BLaER1 treated with 17β-estradiol and CSF1 and Interleukin-3, amounts not matched to agents 10 nM and 100 nM (cell line): ENCODE measurements at regions not wholly inside any gene's neighbourhood (a gene's known extent, or its start where the extent isn't known, plus 50 kb on each side); places are given as distances from the start of the nearest gene placed in this dataset.
"Not testable (repeated sequence)": the region's sequence is repeated elsewhere in the genome, so short reads cannot be mapped to it uniquely, and the experiment has no call there.

ENCODE experiments used
- H3K27ac ChIP-seq, 11 experiments: shearing (Covaris generic); formaldehyde crosslinking; 2 replicates each; pipeline ENCODE4 v1.8.1; 2022
- H3K27me3 ChIP-seq, 11 experiments: shearing (Covaris generic); formaldehyde crosslinking; 2 replicates each; pipeline ENCODE4 v1.8.1; 2022
- H3K36me3 ChIP-seq, 11 experiments: shearing (Covaris generic); formaldehyde crosslinking; 2 replicates each; pipeline ENCODE4 v1.8.1; 2022
- H3K4me1 ChIP-seq, 10 experiments: shearing (Covaris generic); formaldehyde crosslinking; 2 replicates each; pipeline ENCODE4 v1.8.1; 2022
- H3K4me2 ChIP-seq, 11 experiments: shearing (Covaris generic); formaldehyde crosslinking; 2 replicates each; pipeline ENCODE4 v1.8.1; 2022
- H3K4me3 ChIP-seq, 10 experiments: shearing (Covaris generic); formaldehyde crosslinking; 2 replicates each; pipeline ENCODE4 v1.8.1; 2022
- H3K9ac ChIP-seq, 11 experiments: shearing (Covaris generic); formaldehyde crosslinking; 2 replicates each; pipeline ENCODE4 v1.8.1; 2022
- H3K9me3 ChIP-seq, 11 experiments: shearing (Covaris generic); formaldehyde crosslinking; replicated peaks in 1 of 11; 2 replicates each; pipeline ENCODE4 v1.8.1; 2022
- H4K20me1 ChIP-seq, 11 experiments: shearing (Covaris generic); formaldehyde crosslinking; 2 replicates each; pipeline ENCODE4 v1.8.1; 2022
- Cebpa-rat ChIP-seq, 11 experiments: shearing (Covaris generic); IDR thresholded peaks; 2 replicates each; pipeline ENCODE4 v1.8.1; 2022

DNA sequence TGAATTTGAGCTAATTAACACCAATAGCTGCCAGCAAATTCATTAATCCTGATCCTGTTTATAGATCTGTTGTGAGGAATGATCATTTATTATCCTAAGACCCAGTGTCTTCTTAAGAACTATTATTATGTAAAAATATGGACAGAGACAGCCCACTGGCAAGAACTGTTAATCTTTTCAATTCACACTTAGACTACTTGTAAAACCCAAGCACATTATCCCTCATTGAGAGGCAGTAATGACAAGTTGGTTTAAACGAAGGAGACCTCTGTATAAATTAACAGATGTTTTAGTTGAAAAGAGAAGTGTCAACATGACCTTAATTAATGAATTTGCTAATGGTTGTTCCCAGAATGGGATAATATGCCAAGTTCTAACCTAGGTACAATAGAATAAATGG, 270.3 kb upstream of the IZUMO3 start:
- Histone ChIP-seq H3K4me3 (no peak overlapping the region), H3K4me1 (0 out of 20 replicates have a peak, but pooled peaks cover 0 to 5% (median 0%) of the 10 kb centered on the region in 10 experiments), H3K36me3 (no peaks in the 10 kb centered on the region), H3K9me3 (no peaks in the 10 kb centered on the region), H4K20me1 (no peaks in the 10 kb centered on the region), H3K4me2 (no peak overlapping the region), H3K27ac (no peak overlapping the region), H3K9ac (no peak overlapping the region), H3K27me3 (no peaks in the 10 kb centered on the region)
- no peak for TF ChIP-seq Cebpa-rat (IDR thresholded peaks at IDR 0.05)

DNA sequence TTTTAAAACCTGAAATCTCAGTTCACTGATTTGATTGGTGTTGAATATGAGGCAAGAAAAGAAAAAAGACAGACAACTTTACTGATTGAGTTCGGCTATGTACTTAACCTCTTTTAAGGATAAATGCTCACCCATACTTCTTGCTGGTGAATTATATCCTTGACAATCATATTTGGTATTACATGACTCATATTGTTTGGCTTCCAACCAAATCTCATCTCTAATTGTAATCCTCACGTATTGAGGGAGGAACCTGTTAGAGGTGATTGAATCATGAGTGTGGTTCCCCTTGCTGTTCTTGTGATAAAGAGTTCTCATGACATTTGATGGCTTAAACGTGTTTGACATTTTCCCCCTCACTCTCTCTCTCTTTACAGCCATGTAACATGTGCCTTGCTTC, 255.6 kb upstream of the IZUMO3 start:
- no peaks in the 10 kb centered on the region for H4K20me1 ChIP-seq
- no peak overlapping the region for H3K4me3 ChIP-seq
- no peaks in the 10 kb centered on the region for H3K36me3 ChIP-seq
- H3K9me3 ChIP-seq: no peaks in the 10 kb centered on the region
- no peak overlapping the region for H3K27ac ChIP-seq
- TF ChIP-seq Cebpa-rat (IDR thresholded peaks at IDR 0.05): no peak
- H3K4me1 ChIP-seq: no peaks in the 10 kb centered on the region
- H3K9ac ChIP-seq: no peak overlapping the region
- H3K4me2 ChIP-seq: no peak overlapping the region
- H3K27me3 ChIP-seq: no peaks in the 10 kb centered on the region

GRCh38 chr9:24793787-24794186, 248.1 kb upstream of the IZUMO3 start:
- no peaks in the 10 kb centered on the region for H3K36me3 ChIP-seq
- H3K9ac ChIP-seq: no peak overlapping the region
- H3K9me3 ChIP-seq: no peaks in the 10 kb centered on the region
- no peak overlapping the region for H3K27ac ChIP-seq
- no peaks in the 10 kb centered on the region for H3K27me3 ChIP-seq
- no peak overlapping the region for H3K4me3 ChIP-seq
- H3K4me2 ChIP-seq: no peak overlapping the region
- no peaks in the 10 kb centered on the region for H3K4me1 ChIP-seq
- TF ChIP-seq Cebpa-rat (IDR thresholded peaks at IDR 0.05): no peak
- no peaks in the 10 kb centered on the region for H4K20me1 ChIP-seq

DNA sequence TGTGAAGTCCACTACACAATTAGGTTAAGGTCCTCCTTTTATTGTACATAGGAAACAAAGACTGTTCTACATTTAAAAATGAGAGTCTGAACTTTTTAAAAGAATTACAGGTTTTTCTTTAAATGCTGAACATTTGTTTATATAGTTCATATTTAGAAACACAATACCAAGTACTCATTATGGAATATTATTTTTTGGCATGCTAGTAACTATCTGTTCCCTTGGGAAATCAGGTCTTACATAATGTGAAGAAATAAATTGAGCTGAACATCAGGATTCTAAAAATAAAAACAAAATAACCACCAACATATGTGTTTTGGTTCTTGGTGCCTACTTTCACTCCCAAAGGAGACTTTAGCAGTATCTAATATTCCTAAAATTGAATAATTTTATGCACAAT, 230.5 kb upstream of the IZUMO3 start:
- no peaks in the 10 kb centered on the region for H4K20me1 ChIP-seq
- no peak overlapping the region for H3K4me2 ChIP-seq
- H3K36me3 ChIP-seq: no peaks in the 10 kb centered on the region
- no peaks in the 10 kb centered on the region for H3K27me3 ChIP-seq
- H3K4me3 ChIP-seq: no peak overlapping the region
- H3K9ac ChIP-seq: no peak overlapping the region
- no peaks in the 10 kb centered on the region for H3K4me1 ChIP-seq
- H3K27ac ChIP-seq: no peak overlapping the region
- TF ChIP-seq Cebpa-rat (IDR thresholded peaks at IDR 0.05): no peak
- H3K9me3 ChIP-seq: peaks cover 24 to 43% (median 33%) of the 10 kb centered on the region in 11 experiments

DNA sequence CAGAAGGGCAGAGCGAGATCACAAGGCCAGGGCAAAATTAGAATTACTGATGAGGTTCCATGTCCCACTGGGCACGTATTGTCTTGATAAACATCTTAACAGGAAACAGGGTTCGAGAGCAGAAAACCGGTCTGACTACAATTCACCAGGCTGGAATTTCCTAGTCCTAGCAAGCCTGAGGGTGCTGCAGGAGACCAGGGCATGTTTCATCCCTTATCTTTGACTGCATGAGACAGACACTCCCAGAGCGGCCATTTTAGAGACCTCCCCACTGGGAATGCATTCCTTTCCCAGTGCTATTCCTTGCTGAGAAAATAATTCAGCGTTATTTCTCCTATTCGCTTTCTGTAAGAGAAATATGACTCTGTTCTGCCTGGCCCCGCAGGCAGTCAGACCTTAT, 228.5 kb upstream of the IZUMO3 start:
- not testable (repeated sequence) for H3K4me2 ChIP-seq, H3K27me3 ChIP-seq, H3K9ac ChIP-seq, H3K36me3 ChIP-seq, H3K4me1 ChIP-seq, H3K4me3 ChIP-seq, H4K20me1 ChIP-seq, H3K27ac ChIP-seq
- peaks cover 24 to 45% (median 33%) of the 10 kb centered on the region in 11 experiments for H3K9me3 ChIP-seq

DNA sequence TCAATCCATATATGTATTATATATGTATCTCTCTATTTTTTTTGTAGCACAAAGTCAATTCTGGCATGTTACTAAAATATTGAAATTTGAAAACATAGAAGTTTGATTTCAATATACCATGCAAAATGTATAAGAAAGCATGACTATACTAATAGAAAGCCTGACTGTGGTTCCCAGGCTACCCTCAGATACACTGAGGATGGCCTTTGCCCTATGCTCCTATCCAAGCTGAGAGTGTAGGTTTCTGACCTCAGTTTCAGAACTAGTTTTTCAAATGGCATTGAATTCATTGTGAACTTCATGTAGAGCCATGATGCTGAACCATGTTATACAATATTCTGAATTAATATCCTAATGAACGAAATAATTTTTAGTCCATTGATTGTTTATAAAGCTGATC, 220.4 kb upstream of the IZUMO3 start:
- no peak for TF ChIP-seq Cebpa-rat (IDR thresholded peaks at IDR 0.05)
- Histone ChIP-seq H3K4me3 (no peak overlapping the region), H3K27me3 (no peaks in the 10 kb centered on the region), H3K36me3 (no peaks in the 10 kb centered on the region), H3K4me2 (no peak overlapping the region), H3K27ac (no peak overlapping the region), H3K4me1 (peaks cover 0 to 9% (median 0%) of the 10 kb centered on the region in 10 experiments; a peak in 3 of 20 replicates), H3K9ac (no peak overlapping the region), H3K9me3 (peaks cover 0 to 3% (median 0%) of the 10 kb centered on the region in 11 experiments; a peak in 4 of 22 replicates), H4K20me1 (no peaks in the 10 kb centered on the region)

DNA sequence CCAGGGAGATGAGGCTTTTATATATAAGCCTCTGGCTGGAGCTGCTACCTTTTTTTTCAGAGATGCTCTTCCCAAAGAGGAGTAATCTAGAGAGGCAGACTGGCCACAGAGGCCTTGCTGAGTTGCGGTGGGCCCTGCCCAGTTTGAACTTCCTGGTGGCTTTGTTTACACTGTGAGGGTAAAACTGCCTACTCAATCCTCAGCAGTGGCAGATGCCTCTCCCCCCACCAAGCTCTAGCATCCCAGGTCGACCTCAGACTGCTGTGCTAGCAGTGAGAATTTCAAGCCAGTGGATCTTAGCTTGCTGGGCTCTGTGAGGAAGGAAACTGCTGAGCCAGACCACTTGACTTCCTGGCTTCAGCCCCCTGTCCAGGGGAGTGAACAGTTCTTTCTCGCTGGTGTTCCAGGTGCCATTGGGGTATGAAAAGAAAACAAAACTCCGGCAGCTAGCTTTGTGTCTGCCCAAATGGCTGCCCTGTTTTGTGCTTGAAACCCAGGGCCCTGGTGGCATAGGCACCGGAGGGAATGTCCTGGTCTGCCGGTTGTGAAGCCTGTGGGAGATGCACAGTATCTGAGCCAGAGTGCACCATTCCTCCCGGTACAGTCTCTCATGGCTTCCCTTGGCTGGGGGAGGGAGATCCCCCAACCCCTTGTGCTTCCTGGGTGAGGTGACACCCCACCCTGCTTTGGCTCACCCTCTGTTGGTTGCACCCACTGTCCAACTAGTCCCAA, 219.5 kb upstream of the IZUMO3 start:
- Histone ChIP-seq H3K4me2 (peak overlapping the region in 1 of 11 experiments; percentile 29; a peak in 1 of 22 replicates), H3K4me3 (no peak overlapping the region), H3K9ac (no peak overlapping the region), H3K4me1 (peaks cover 0 to 15% (median 0%) of the 10 kb centered on the region in 10 experiments; a peak in 3 of 20 replicates), H3K9me3 (peaks cover 0 to 3% (median 0%) of the 10 kb centered on the region in 11 experiments; a peak in 3 of 22 replicates), H3K36me3 (no peaks in the 10 kb centered on the region), H3K27ac (no peak overlapping the region), H4K20me1 (no peaks in the 10 kb centered on the region), H3K27me3 (no peaks in the 10 kb centered on the region)
- no peak for TF ChIP-seq Cebpa-rat (IDR thresholded peaks at IDR 0.05)

GRCh38 chr9:24738421-24738961, 192.8 kb upstream of the IZUMO3 start:
- Histone ChIP-seq H3K36me3 (no peaks in the 10 kb centered on the region), H3K4me2 (no peak overlapping the region), H3K4me3 (no peak overlapping the region), H3K9me3 (peaks cover 0 to 20% (median 10%) of the 10 kb centered on the region in 11 experiments; a peak in 13 of 22 replicates), H3K9ac (no peak overlapping the region), H3K4me1 (no peaks in the 10 kb centered on the region), H3K27me3 (no peaks in the 10 kb centered on the region), H3K27ac (no peak overlapping the region), H4K20me1 (no peaks in the 10 kb centered on the region)
- TF ChIP-seq Cebpa-rat (IDR thresholded peaks at IDR 0.05): no peak

DNA sequence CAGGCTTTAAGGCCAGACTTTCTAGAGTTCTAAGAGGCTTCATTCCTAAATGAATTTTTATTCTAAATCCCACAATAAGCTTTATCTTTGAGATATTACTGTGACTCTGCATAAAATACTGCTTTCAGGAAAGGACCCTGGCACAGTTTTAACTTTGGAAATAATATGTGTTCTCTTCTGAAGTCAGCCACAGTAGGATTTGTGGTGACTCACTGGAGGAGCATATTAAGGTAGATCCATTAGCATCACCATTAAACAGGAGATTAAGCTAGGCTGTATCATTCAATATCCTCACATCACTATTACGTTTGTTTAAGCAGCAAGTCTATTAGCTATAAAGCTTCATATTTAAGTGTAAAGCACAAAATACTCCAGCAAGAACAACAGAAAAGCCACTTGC, 186.1 kb upstream of the IZUMO3 start:
- Histone ChIP-seq H3K4me3 (no peak overlapping the region), H3K9me3 (no peaks in the 10 kb centered on the region), H3K4me2 (no peak overlapping the region), H3K9ac (no peak overlapping the region), H3K4me1 (no peaks in the 10 kb centered on the region), H3K27me3 (no peaks in the 10 kb centered on the region), H4K20me1 (no peaks in the 10 kb centered on the region), H3K27ac (no peak overlapping the region), H3K36me3 (no peaks in the 10 kb centered on the region)
- no peak for TF ChIP-seq Cebpa-rat (IDR thresholded peaks at IDR 0.05)

DNA sequence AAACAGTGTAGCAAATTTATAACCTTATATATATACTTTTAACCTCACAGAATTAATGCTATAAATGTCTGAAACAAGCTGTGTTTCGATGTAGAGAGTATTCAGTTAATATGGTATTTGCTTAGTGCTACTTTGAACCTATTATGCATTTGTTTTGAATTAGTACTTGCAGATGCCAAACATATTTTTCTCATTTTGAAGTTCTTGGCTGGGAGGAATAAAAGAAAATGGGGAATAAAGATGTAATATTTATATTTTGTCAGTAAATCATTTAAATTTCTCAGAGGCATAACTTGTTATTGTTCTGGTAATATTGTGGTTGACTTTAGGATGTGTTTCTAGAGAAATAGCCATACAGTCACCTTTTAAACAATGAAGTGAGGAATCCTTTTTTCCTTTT, 175.9 kb upstream of the IZUMO3 start:
- no peak overlapping the region for H3K4me3 ChIP-seq
- no peaks in the 10 kb centered on the region for H3K9me3 ChIP-seq
- no peaks in the 10 kb centered on the region for H3K36me3 ChIP-seq
- no peaks in the 10 kb centered on the region for H3K4me1 ChIP-seq
- H4K20me1 ChIP-seq: no peaks in the 10 kb centered on the region
- no peak overlapping the region; a peak in 1 of 22 replicates for H3K27ac ChIP-seq
- H3K4me2 ChIP-seq: no peak overlapping the region
- no peak for TF ChIP-seq Cebpa-rat (IDR thresholded peaks at IDR 0.05)
- no peaks in the 10 kb centered on the region for H3K27me3 ChIP-seq
- no peak overlapping the region for H3K9ac ChIP-seq
